B cell (primary cell): ENCODE measurements at regions not wholly inside any gene's neighbourhood (a gene's known extent, or its start where the extent isn't known, plus 50 kb on each side); places are given as distances from the start of the nearest gene placed in this dataset.

Experiments
- EZH2 ChIP-seq: IDR thresholded peaks from 2 replicates; pipeline ENCODE4 v1.6.1; 2012; ENCODE audit warnings: borderline replicate concordance, low read depth, mild to moderate bottlenecking, moderate library complexity, low read length; ENCODE audit not compliant: insufficient read depth, poor library complexity, severe bottlenecking
- TF ChIP-seq, protein P1 (sequence below): fragments of 200-600 bp; IDR thresholded peaks from one replicate; pipeline ENCODE4 v1.8.0; 2022; ENCODE audit warnings: antibody characterized with exemption, mild to moderate bottlenecking

DNA sequence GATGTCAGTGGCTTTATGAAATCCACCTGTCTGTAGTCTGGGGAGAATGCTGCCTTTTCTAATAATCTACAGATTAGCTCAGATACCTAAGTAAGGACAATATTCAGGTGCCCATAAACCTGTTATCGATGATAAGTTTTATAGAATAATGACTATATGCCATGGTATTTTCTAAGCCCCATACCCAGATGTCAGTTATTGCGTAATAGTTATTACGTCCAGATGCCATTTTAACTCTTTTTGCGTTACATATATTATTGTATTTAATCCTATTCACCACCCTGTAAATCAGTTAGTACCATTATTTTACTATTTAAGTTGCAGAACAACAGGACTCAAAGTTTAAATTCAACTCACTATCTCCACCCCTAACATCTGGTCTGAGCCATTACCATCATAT, 1343.9 kb upstream of the ACO1 start:
- TF ChIP-seq, protein P1, sequence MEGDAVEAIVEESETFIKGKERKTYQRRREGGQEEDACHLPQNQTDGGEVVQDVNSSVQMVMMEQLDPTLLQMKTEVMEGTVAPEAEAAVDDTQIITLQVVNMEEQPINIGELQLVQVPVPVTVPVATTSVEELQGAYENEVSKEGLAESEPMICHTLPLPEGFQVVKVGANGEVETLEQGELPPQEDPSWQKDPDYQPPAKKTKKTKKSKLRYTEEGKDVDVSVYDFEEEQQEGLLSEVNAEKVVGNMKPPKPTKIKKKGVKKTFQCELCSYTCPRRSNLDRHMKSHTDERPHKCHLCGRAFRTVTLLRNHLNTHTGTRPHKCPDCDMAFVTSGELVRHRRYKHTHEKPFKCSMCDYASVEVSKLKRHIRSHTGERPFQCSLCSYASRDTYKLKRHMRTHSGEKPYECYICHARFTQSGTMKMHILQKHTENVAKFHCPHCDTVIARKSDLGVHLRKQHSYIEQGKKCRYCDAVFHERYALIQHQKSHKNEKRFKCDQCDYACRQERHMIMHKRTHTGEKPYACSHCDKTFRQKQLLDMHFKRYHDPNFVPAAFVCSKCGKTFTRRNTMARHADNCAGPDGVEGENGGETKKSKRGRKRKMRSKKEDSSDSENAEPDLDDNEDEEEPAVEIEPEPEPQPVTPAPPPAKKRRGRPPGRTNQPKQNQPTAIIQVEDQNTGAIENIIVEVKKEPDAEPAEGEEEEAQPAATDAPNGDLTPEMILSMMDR = no peak
- no peak for TF ChIP-seq EZH2
